ENCODE measurements at regions not wholly inside any gene's neighbourhood (a gene's known extent, or its start where the extent isn't known, plus 50 kb on each side); places are given as distances from the start of the nearest gene placed in this dataset.

DNA sequence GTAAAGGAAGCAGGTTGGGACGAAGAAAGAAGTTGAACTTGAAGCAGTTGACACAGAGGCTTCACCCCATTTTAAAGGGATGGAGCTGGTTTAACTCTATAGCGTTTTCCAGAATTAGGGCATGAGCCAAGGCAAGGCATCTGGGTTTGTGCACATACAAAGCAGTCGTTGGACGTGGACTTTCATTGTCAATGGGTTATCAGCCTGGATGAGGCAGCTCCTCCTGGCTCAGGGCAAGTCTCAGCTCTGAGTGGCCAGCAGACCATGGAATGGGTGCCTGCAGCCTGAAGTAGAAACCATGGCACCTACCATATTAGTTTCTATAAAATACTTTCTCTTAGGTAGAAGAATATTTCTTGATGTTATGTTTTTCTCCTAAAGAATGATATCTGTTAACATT lies 163.8 kb upstream of the KCNK2 start:
- CTCF ChIA-PET: no interaction called here
- POLR2A ChIA-PET: no interaction called here
- no peak overlapping the region for H3K4me3 ChIP-seq (ENCODE audit: low read depth, low read length)
- no peak for DNase-seq (ENCODE audit: low read depth, low spot score)
- TF ChIP-seq CTCF (IDR thresholded peaks at IDR 0.05; ENCODE audit: insufficient read depth, low read length, missing control alignments): no peak

DNA sequence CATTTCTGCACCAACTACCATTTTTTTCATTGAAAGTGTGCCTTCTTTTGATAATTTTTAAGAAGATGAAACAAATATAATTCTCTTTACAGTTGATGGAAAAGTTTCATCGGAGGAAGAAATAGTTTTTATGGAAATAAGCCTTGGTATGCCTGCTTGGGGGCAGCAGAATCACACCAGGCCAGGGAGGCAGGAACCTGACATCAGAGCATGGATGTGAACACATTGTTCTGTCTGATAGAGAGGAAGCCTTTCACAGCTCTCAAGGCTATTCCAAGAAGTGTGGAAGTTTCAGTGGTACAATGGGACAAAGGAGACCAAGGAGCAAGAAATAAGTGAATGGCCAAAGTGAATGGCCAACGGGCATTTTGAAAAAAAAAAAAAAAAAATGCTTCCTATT lies 162.2 kb upstream of the KCNK2 start:
- POLR2A ChIA-PET: no interaction called here
- no peak for TF ChIP-seq CTCF (IDR thresholded peaks at IDR 0.05; ENCODE audit: insufficient read depth, low read length, missing control alignments)
- no peak overlapping the region for H3K4me3 ChIP-seq (ENCODE audit: low read depth, low read length)
- DNase-seq (ENCODE audit: low read depth, low spot score): no peak
- CTCF ChIA-PET: no interaction called here

GRCh38 chr1:214923278-214923915 lies 159.1 kb upstream of the KCNK2 start:
- H3K4me3 ChIP-seq (ENCODE audit: low read depth, low read length): no peak overlapping the region
- POLR2A ChIA-PET: no interaction called here
- no peak for DNase-seq (ENCODE audit: low read depth, low spot score)
- no peak for TF ChIP-seq CTCF (IDR thresholded peaks at IDR 0.05; ENCODE audit: insufficient read depth, low read length, missing control alignments)
- CTCF ChIA-PET: interaction anchor here (0.8 to 2.3 kb wide), 4 partner anchors 11 to 600 kb away, joined by 3 to 11 read pairs (median 3); no protein-coding TSS in a partner anchor

DNA sequence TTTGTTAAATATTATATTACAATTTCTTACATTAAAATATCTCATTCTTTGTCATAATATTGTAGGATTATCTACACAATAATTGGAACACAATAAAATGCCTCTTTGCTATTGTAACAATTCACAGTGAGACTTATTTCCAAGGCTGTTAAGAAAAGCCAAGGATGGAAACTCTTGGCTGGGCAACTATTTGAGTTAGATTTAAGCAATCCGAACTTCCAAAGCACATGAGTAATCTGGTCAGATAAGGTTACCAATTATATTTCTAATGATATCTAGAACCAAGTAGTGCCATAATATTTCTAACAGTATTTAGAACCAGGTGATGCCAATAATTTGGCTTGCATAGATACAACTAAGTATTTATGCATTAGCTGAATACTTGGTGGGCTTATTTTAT lies 154.7 kb upstream of the KCNK2 start:
- no peak for DNase-seq (ENCODE audit: low read depth, low spot score)
- no peak overlapping the region for H3K4me3 ChIP-seq (ENCODE audit: low read depth, low read length)
- ChIA-PET POLR2A (no interaction called here), CTCF (no interaction called here)
- TF ChIP-seq CTCF (IDR thresholded peaks at IDR 0.05; ENCODE audit: insufficient read depth, low read length, missing control alignments): no peak

- no peak for TF ChIP-seq CTCF (IDR thresholded peaks at IDR 0.05; ENCODE audit: insufficient read depth, low read length, missing control alignments)
- CTCF ChIA-PET: no interaction called here
- DNase-seq (ENCODE audit: low read depth, low spot score): no peak
- POLR2A ChIA-PET: no interaction called here
- no peak overlapping the region for H3K4me3 ChIP-seq (ENCODE audit: low read depth, low read length)
Measured at GRCh38 chr1:214928574-214928973, 154.0 kb upstream of the KCNK2 start.

DNA sequence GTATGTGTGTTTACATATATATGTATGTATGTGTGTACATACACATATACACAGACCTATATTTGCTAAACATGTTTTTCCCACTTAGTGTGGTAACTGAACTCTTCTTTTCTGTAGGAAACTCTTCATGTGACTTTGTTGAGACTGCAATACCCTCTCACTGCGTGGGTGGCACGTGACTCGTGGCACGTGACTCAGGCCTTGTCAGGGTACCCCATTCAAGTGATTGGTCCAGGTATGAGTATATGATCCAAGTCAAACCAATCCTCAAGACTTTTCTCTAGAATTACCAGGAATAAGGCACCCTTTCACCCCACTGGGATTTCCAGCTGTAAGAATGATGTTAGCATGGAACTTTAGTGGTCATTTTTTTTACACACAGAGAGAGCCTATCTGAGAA lies 149.2 kb upstream of the KCNK2 start:
- H3K4me3 ChIP-seq (ENCODE audit: low read depth, low read length): no peak overlapping the region
- POLR2A ChIA-PET: no interaction called here
- no peak for TF ChIP-seq CTCF (IDR thresholded peaks at IDR 0.05; ENCODE audit: insufficient read depth, low read length, missing control alignments)
- CTCF ChIA-PET: interaction anchor here (2.7 kb wide), 1 partner anchor 10 kb away, joined by 11 read pairs; no protein-coding TSS in a partner anchor
- no peak for DNase-seq (ENCODE audit: low read depth, low spot score)

Measured in AG04449 (cell line).